ENCODE measurements at regions not wholly inside any gene's neighbourhood (a gene's known extent, or its start where the extent isn't known, plus 50 kb on each side); places are given as distances from the start of the nearest gene placed in this dataset.

DNA sequence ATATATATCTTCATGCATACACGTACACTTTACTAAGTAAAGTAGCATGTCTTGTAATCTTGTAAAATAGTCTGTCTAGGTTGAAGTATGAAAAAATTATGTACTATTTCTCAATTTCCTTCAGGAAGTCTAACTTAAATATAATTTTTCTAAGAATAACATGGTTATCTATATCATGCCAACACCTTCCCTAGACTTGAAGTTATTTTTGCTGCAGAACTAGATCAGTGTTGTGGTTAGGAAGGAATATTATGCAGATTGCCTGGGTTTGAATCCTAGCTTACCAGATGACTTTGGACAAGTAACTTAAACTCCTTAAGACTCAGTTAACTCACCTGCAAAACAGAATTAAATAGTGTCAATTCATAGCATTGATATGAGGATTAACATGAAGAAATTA lies 142.2 kb upstream of the SEMA3A start:
- Histone ChIP-seq H3K27ac (ENCODE audit: low read length) (peak overlapping the region; percentile 68), H2AFZ (ENCODE audit: low read depth, low read length) (peak overlapping the region; percentile 95; the same call in 1 of the 2 replicates), H4K20me1 (ENCODE audit: insufficient read depth, low read length) (no peaks in the 10 kb centered on the region), H3K36me3 (replicated peaks; ENCODE audit: low read depth, low read length) (no peaks in the 10 kb centered on the region), H3K9me3 (ENCODE audit: insufficient read depth, low read length) (no peaks in the 10 kb centered on the region), H3K4me3 (ENCODE audit: low read length) (peak overlapping the region; percentile 52), H3K79me2 (ENCODE audit: low read length) (no peaks in the 10 kb centered on the region), H3K9ac (ENCODE audit: low read length) (peak overlapping the region; percentile 5; the same call in 1 of the 2 replicates), H3K27me3 (ENCODE audit: low read depth, low read length) (no peaks in the 10 kb centered on the region), H3K4me2 (ENCODE audit: low read length) (peak overlapping the region; percentile 79), H3K4me1 (ENCODE audit: low read length) (peaks cover 28% of the 10 kb centered on the region)
- TF ChIP-seq EZH2phosphoT487 (IDR thresholded peaks at IDR 0.05; ENCODE audit: low read depth): no peak
- TF ChIP-seq, protein P1, sequence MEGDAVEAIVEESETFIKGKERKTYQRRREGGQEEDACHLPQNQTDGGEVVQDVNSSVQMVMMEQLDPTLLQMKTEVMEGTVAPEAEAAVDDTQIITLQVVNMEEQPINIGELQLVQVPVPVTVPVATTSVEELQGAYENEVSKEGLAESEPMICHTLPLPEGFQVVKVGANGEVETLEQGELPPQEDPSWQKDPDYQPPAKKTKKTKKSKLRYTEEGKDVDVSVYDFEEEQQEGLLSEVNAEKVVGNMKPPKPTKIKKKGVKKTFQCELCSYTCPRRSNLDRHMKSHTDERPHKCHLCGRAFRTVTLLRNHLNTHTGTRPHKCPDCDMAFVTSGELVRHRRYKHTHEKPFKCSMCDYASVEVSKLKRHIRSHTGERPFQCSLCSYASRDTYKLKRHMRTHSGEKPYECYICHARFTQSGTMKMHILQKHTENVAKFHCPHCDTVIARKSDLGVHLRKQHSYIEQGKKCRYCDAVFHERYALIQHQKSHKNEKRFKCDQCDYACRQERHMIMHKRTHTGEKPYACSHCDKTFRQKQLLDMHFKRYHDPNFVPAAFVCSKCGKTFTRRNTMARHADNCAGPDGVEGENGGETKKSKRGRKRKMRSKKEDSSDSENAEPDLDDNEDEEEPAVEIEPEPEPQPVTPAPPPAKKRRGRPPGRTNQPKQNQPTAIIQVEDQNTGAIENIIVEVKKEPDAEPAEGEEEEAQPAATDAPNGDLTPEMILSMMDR (IDR thresholded peaks at IDR 0.05; ENCODE audit: low read depth, low read length): no peak

DNA sequence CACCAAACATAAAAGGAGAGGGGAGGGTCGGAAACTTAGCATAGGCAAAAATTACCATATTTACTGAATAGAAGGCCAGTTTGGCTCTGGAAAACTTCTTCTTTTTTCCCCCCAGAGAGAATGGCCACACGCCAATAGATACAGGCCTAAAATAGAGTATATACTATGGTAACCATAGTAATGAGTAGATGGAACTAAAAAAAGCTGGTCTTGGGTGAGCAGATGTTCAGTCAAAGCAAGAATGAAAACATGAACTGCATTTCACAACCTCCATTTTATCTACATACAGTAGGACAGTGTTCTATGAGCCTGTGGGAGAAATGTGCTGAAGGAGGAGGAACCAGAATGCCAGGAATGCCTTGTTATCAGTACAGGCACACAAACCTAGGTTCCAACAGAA lies 141.7 kb upstream of the SEMA3A start:
- H3K79me2 ChIP-seq (ENCODE audit: low read length): no peaks in the 10 kb centered on the region
- peak overlapping the region; percentile 44; the same call in 1 of the 2 replicates for H3K9ac ChIP-seq (ENCODE audit: low read length)
- H3K4me2 ChIP-seq (ENCODE audit: low read length): peak overlapping the region; percentile 79
- H3K9me3 ChIP-seq (ENCODE audit: insufficient read depth, low read length): no peaks in the 10 kb centered on the region
- H4K20me1 ChIP-seq (ENCODE audit: insufficient read depth, low read length): no peaks in the 10 kb centered on the region
- H2AFZ ChIP-seq (ENCODE audit: low read depth, low read length): peak overlapping the region; percentile 95
- peak overlapping the region; percentile 52 for H3K4me3 ChIP-seq (ENCODE audit: low read length)
- no peaks in the 10 kb centered on the region for H3K36me3 ChIP-seq (replicated peaks; ENCODE audit: low read depth, low read length)
- TF ChIP-seq EZH2phosphoT487 (IDR thresholded peaks at IDR 0.05; ENCODE audit: low read depth): no peak
- TF ChIP-seq, protein P1 (IDR thresholded peaks at IDR 0.05; ENCODE audit: low read depth, low read length): no peak
- H3K27ac ChIP-seq (ENCODE audit: low read length): peak overlapping the region; percentile 68
- peaks cover 28% of the 10 kb centered on the region for H3K4me1 ChIP-seq (ENCODE audit: low read length)
- H3K27me3 ChIP-seq (ENCODE audit: low read depth, low read length): no peaks in the 10 kb centered on the region

DNA sequence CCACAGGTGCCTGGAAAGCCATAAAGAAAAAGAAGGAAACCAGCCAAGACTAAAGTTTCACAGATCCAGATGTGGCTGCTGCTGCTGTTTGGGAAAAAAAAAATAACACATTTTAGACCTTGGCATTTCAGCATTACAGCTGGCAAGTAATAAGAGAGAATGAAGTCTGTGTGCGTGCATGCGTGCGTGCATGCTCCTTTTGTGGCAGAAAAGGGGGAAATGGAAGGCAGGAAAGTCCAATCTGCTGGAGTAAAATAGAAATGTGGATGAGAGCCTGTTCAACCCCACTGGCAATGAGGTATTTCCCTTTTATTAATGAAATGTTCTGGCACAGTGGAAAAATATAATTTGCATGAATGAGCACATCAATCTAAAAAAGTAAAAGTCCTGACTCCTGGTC lies 137.0 kb upstream of the SEMA3A start:
- Histone ChIP-seq H3K27ac (ENCODE audit: low read length) (no peak overlapping the region), H3K9me3 (ENCODE audit: insufficient read depth, low read length) (no peaks in the 10 kb centered on the region), H3K36me3 (replicated peaks; ENCODE audit: low read depth, low read length) (no peaks in the 10 kb centered on the region), H3K9ac (ENCODE audit: low read length) (no peak overlapping the region), H3K79me2 (ENCODE audit: low read length) (no peaks in the 10 kb centered on the region), H3K4me2 (ENCODE audit: low read length) (no peak overlapping the region), H4K20me1 (ENCODE audit: insufficient read depth, low read length) (no peaks in the 10 kb centered on the region), H3K27me3 (ENCODE audit: low read depth, low read length) (no peaks in the 10 kb centered on the region), H2AFZ (ENCODE audit: low read depth, low read length) (no peak overlapping the region), H3K4me3 (ENCODE audit: low read length) (no peak overlapping the region), H3K4me1 (ENCODE audit: low read length) (peaks cover 15% of the 10 kb centered on the region)
- TF ChIP-seq EZH2phosphoT487 (IDR thresholded peaks at IDR 0.05; ENCODE audit: low read depth): no peak
- TF ChIP-seq, protein P1 (IDR thresholded peaks at IDR 0.05; ENCODE audit: low read depth, low read length): no peak

DNA sequence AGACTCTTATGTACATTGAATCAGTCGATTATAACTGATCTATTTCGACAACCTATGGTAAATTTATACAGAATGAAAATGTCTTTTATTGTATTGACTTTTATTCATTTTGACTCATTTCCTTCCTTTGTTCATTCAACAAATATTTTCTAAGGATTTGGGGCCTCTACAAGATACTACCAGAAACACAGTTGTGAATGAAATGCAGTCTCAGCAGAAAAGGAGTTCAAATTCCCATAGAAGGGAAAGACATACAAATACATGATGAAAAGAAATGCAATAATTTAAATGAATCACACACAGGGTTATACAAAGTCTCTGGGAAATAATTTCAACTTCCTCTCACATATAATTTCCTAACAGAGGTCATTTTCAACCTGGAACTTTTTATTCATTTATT lies 134.0 kb upstream of the SEMA3A start:
- Histone ChIP-seq H3K36me3 (replicated peaks; ENCODE audit: low read depth, low read length) (no peaks in the 10 kb centered on the region), H3K27ac (ENCODE audit: low read length) (no peak overlapping the region), H3K4me3 (ENCODE audit: low read length) (no peak overlapping the region), H3K4me2 (ENCODE audit: low read length) (no peak overlapping the region), H3K4me1 (ENCODE audit: low read length) (no peaks in the 10 kb centered on the region), H4K20me1 (ENCODE audit: insufficient read depth, low read length) (no peaks in the 10 kb centered on the region), H3K79me2 (ENCODE audit: low read length) (no peaks in the 10 kb centered on the region), H3K9ac (ENCODE audit: low read length) (no peak overlapping the region), H3K9me3 (ENCODE audit: insufficient read depth, low read length) (no peaks in the 10 kb centered on the region), H3K27me3 (ENCODE audit: low read depth, low read length) (no peaks in the 10 kb centered on the region), H2AFZ (ENCODE audit: low read depth, low read length) (no peak overlapping the region)
- no peak for TF ChIP-seq EZH2phosphoT487 (IDR thresholded peaks at IDR 0.05; ENCODE audit: low read depth)
- TF ChIP-seq, protein P1 (IDR thresholded peaks at IDR 0.05; ENCODE audit: low read depth, low read length): no peak

Data from OCI-LY3 (cell line).